VCaP (cell line): ENCODE measurements at regions not wholly inside any gene's neighbourhood (a gene's known extent, or its start where the extent isn't known, plus 50 kb on each side); places are given as distances from the start of the nearest gene placed in this dataset.

Source experiments
- H3K27ac ChIP-seq: fragments of 450-650 bp; 2 replicates; pipeline ENCODE4 v1.5.1; 2017
- CTCF ChIP-seq: fragments of 450-650 bp; conservative IDR thresholded peaks from 2 replicates; pipeline ENCODE4 v1.5.1; 2017; ENCODE audit warnings: mild to moderate bottlenecking, moderate library complexity

DNA sequence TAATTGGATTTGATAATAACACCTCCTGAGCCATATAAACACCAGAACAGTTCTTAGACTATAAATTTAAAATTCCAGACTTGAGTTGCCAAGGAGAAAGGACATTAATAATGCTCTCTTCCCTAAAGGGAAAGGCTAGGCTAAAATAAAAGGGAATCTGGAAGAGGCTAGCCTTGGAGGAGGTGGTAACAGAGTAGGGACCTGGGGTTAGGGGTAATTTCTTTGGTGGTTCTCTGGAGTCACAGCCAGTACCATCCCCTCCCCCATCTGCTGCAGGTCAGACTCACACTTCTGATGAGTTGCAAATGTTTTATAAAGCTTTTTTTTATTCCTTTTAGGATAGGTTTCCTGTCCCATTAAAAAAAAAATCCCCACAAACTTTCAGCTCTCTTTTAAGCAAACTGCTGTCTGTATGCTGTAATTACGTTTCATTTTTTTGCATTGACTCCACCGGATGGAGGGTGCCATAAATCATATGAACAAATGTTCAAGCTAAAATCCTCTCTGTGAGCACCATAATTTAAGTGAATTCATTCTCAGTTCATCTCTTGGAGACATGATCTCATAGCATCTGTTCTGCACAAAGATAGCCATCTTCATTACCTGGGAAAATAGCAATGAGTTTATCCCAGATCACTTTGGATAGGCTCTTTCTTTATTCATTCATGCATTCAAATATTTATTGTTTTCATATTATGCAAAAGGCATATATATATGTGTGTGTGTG is 379.6 kb downstream of the TTLL7 start:
- no peak overlapping the region for H3K27ac ChIP-seq
- no peak for TF ChIP-seq CTCF

GRCh38 chr1:83617883-83618282 is 381.0 kb downstream of the TTLL7 start:
- no peak for TF ChIP-seq CTCF
- no peak overlapping the region for H3K27ac ChIP-seq

- no peak overlapping the region for H3K27ac ChIP-seq
- TF ChIP-seq CTCF: no peak
Observed at GRCh38 chr1:83615370-83615769, 383.6 kb downstream of the TTLL7 start.

- no peak for TF ChIP-seq CTCF
Observed at GRCh38 chr1:83606416-83606955, 392.4 kb downstream of the TTLL7 start.

GRCh38 chr1:83596331-83596730 is 402.6 kb downstream of the TTLL7 start:
- H3K27ac ChIP-seq: no peak overlapping the region
- no peak for TF ChIP-seq CTCF

More at GRCh38 chr1:83606416-83606955, 392.4 kb downstream of the TTLL7 start:
- H3K27ac ChIP-seq: no peak overlapping the region

DNA sequence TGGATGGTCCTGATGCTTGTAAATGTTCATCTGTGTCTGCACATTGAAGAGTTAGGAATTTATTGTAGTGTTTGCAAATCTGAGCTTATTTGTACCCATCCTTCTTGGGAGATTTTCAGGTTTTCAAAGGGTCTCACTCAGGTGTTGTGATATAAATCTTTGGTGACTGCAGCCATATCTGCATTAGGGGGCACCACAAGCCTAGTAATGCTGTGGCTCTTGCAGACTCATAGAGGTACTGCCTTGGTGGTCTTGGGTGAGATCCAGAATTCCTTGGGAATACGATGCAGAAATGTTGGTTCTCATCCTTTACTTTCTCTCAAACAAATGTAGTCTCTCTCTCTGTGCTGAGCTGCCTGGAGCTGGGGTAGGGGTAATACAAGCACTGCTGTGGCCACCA is 405.9 kb downstream of the TTLL7 start:
- H3K27ac ChIP-seq: no peak overlapping the region
- no peak for TF ChIP-seq CTCF

- H3K27ac ChIP-seq: no peak overlapping the region
- no peak for TF ChIP-seq CTCF
Observed at GRCh38 chr1:83588140-83588539, 410.8 kb downstream of the TTLL7 start.
